CMK (cell line): ENCODE measurements at regions not wholly inside any gene's neighbourhood (a gene's known extent, or its start where the extent isn't known, plus 50 kb on each side); places are given as distances from the start of the nearest gene placed in this dataset.
"Not testable (repeated sequence)": the region's sequence is repeated elsewhere in the genome, so short reads cannot be mapped to it uniquely, and the experiment has no call there.

Experiments used
- DNase-seq: peaks from one replicate; pipeline ENCODE4 v3.0.0-alpha.2; 2010; ENCODE audit warnings: low read depth

GRCh38 chr9:25453875-25454274 is 224.4 kb downstream of the TUSC1 start:
- no peak for DNase-seq

GRCh38 chr9:25449503-25449902 is 228.7 kb downstream of the TUSC1 start:
- DNase-seq: no peak

- not testable (repeated sequence) for DNase-seq
These were observed 232.5 kb downstream of the TUSC1 start for GRCh38 chr9:25445721-25446120.

- no peak for DNase-seq
These were observed 235.7 kb downstream of the TUSC1 start for GRCh38 chr9:25442526-25442925.

GRCh38 chr9:25427898-25428297 is 250.3 kb downstream of the TUSC1 start:
- no peak for DNase-seq

- DNase-seq: no peak
These were observed 251.0 kb downstream of the TUSC1 start for GRCh38 chr9:25427290-25427689.

GRCh38 chr9:25421560-25421959 is 256.7 kb downstream of the TUSC1 start:
- no peak for DNase-seq

- no peak for DNase-seq
These were observed 259.3 kb downstream of the TUSC1 start for GRCh38 chr9:25418974-25419373.

- no peak for DNase-seq
These were observed 262.5 kb downstream of the TUSC1 start for GRCh38 chr9:25415718-25416117.

- no peak for DNase-seq
These were observed 265.6 kb downstream of the TUSC1 start for GRCh38 chr9:25412646-25413045.

GRCh38 chr9:25397746-25398145 is 280.5 kb downstream of the TUSC1 start:
- no peak for DNase-seq

- DNase-seq: no peak
These were observed 281.4 kb downstream of the TUSC1 start for GRCh38 chr9:25396828-25397227.

- DNase-seq: no peak
These were observed 297.1 kb downstream of the TUSC1 start for GRCh38 chr9:25381141-25381540.

- DNase-seq: no peak
These were observed 301.2 kb downstream of the TUSC1 start for GRCh38 chr9:25377039-25377438.

GRCh38 chr9:25374281-25374680 is 304.0 kb downstream of the TUSC1 start:
- peak; percentile 94 for DNase-seq

GRCh38 chr9:25366906-25367305 is 311.3 kb downstream of the TUSC1 start:
- no peak for DNase-seq

- DNase-seq: no peak
These were observed 324.5 kb downstream of the TUSC1 start for GRCh38 chr9:25353783-25354182.

- no peak for DNase-seq
These were observed 328.2 kb downstream of the TUSC1 start for GRCh38 chr9:25350011-25350410.

- no peak for DNase-seq
These were observed 356.1 kb downstream of the TUSC1 start for GRCh38 chr9:25322142-25322541.

GRCh38 chr9:25310961-25311360 is 367.3 kb downstream of the TUSC1 start:
- DNase-seq: no peak

GRCh38 chr9:25308549-25308948 is 369.7 kb downstream of the TUSC1 start:
- no peak for DNase-seq

GRCh38 chr9:25302601-25303000 is 375.6 kb downstream of the TUSC1 start:
- DNase-seq: no peak

GRCh38 chr9:25288195-25288594 is 390.0 kb downstream of the TUSC1 start:
- DNase-seq: not testable (repeated sequence)

GRCh38 chr9:25284365-25284764 is 393.9 kb downstream of the TUSC1 start:
- no peak for DNase-seq

GRCh38 chr9:25282946-25283345 is 395.3 kb downstream of the TUSC1 start:
- DNase-seq: no peak
